HG02610 (cell line): ENCODE measurements at regions not wholly inside any gene's neighbourhood (a gene's known extent, or its start where the extent isn't known, plus 50 kb on each side); places are given as distances from the start of the nearest gene placed in this dataset.
"Not testable (repeated sequence)": the region's sequence is repeated elsewhere in the genome, so short reads cannot be mapped to it uniquely, and the experiment has no call there.

ENCODE experiments used
- ATAC-seq: cut with Tn5 transposase; IDR thresholded peaks from one replicate; pipeline ENCODE4 v1.9.1; 2021; ENCODE audit warnings: mild to moderate bottlenecking, moderate library complexity; ENCODE audit not compliant: unreplicated experiment

DNA sequence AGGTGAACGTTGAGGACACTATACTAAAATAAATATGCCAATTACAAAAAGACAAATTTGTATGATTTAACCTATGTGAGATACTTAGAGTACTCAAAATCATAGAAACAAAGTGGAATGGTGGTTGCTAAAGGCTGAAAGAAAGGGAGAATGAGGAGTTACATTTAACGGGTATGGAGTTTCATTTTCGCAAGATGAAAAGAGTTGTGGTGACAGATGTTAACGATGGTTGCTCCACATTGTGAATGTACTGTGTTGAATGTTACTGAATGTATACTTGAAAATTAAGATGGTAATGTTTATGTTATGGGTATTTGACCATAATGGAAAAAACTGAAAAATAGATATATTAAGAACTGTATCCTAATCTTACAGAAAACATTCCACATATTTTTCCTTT, 51.3 kb upstream of the MOCS2 start:
- ATAC-seq: no peak

DNA sequence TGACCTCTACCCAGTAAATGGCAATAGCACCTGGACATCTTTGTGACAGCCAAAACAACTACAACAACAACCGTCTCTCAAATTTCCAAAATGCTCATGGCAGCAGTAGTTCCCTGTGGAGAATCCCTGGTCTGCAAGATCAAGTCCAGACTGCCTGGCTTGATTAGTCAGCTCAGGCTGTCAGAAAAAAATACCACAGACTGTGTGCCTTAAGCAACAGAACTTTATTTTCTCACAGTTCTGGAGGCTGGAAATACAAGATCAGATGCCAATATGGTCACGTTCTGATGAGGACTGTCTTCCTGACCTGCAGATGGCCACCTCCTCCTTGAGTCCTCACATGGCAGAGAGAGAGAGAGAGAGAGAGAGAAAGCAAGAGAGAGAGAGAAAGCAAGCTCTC, 52.3 kb upstream of the MOCS2 start:
- ATAC-seq: no peak

DNA sequence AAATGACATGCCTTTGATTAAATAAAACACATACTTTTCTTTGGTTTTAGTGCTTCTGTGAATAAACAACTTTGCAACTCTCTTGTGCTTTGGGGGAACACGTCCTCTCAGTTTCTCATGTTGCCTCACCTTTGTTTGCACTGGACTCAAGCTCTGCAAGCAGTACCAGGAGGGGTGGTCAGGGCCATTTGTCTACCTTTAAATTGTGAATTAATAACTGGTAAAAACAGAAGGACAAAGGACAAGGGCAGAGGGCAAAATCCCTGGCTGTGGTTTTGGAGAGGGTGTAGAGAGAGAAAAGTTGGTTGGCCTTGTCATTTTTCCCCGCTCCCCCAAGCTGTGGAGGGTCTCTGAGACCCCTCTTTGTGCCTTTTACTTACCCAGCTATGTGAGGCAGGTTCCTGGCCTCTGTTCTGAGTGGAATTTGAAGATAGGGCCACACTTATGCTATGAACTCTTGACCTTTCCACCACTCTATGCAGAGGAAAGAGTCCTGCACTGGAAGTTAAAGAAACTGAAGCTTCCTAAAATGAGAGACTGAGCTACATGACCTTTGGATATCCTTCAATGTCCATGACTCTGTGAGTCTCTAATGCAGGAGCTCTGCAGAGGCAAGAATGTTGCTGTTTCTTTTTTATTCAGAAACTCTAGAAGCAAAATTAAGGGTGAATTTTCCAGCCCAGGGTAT, 55.1 kb upstream of the MOCS2 start:
- ATAC-seq: no peak

DNA sequence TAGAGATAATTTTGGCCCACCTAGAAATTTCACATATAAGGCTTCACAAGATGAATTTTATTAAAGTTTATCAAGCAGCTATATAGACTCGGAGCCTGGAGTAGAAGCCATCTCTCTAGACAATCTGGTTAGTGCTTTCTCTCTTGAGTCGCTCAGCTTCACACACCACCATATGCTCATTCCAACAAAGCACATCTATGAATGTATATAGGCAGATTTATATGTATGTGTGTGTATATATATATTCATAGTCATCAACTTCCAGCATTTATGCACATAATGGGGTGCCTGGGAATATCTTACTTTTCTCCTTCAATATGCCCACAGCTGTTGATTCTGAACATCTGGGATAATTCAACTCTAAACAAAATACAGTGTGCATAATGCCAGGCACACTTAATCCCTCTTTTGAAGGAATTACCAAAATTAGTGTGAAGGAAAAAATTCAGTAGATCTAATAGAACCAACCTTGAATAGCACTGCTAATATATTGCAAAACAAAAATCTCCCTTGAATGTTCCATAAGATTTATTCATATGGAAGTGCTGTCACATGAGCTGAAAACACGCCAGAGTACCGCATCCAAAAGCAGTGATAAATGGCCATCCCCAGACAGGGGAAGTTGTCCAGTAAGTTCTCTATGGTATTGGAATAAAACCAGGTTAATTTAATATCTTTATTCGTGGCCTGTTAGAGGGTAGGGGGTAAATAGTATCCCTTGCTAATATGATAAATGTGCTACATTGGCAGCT, 56.0 kb upstream of the MOCS2 start:
- ATAC-seq: no peak

DNA sequence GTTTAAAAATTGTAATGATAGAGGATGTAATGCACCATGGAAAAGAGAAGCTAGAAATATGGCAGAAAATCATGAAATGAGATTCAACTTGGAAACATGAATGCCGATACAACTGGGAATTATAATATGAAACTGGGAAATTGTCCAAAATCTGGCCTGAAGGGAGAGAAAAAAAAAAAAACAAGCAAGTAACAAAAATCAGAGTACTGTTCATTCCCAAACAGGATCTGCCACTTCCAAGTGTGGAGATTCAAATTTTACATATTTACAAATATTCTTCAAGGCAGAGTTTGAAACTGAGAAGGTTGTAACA, 56.6 kb upstream of the MOCS2 start:
- no peak for ATAC-seq

DNA sequence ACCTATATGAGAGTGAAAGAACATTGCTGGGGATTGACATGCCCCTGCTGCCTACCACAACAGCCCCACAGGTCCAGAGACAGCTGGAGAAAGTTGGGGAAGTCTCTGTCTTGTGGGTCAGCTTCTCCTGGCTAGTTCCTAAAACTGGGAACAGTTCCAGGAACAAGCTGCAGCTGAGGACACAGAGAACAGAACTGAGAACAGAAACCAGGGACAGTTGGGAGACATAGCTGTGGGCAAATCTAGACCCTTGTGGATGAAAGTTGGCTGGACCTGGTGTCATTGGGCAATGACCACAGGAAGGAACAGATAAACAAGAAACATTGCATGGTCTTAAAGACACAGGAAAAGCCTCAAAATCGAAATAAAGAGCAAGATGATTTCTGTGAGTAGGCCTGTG, 58.3 kb upstream of the MOCS2 start:
- ATAC-seq: no peak

DNA sequence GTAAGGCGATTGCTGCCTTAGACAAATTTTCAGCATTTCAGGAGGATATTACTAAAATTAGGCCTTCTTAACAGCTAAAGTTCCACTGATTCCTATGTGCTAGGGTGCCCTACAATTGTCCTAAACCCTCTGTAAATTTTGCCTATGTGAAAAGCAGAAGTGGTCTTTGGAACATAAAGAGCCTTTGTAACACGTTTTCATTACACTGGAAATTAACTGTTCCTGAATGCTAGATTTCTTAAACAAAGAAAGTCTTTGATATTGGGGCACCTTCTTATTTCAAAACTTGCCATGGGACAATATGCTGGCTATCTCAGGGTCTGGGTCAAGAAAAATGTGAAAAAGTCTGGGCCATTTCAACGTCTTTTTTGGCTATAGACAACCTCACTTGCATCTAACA, 60.4 kb upstream of the MOCS2 start:
- no peak for ATAC-seq

DNA sequence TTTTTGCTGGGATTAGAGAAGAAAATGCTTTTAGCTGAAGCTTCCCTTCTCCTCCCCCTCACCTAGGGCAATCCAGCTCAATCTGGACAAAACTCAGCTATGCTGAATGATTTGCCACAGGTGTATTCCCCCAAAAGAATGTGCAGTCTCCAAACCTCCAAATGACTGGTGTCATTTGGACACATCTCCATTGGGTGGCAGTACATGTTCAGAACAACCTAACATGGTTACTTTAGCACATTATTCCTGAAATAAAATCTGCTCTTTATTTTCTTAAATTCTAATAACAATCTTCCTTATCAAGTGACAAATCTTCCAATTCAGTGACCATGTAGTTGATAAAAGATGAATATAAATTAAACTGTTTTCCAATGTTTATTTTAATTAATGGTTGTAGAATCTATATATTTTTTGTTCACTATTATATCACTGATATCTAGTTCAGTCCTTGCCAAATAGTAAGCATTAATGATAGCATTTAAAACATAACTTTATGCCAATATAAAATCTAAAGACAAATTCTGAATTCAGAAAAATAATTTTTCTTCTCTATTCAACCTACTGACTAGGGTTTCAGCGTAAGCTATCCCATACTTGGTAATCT, 61.3 kb upstream of the MOCS2 start:
- ATAC-seq: no peak

DNA sequence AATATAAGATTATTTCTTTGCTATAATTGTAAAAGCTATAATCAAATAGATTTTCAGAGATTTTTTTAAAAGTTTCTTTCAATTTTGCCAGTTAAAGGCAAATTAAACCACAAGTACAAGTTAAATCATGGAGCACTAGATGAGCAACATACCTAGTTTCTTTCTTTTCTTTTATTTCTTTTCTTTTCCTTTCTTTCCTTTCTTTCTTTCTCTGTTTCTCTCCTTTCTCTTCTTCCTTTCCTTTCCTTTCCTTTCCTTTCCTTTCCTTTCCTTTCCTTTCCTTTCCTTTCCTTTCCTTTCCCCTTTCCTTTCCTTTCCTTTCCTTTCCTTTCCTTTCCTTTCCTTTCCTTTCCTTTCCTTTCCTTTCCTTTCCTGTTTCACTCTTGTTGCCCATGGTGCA, 62.5 kb upstream of the MOCS2 start:
- ATAC-seq: not testable (repeated sequence)

DNA sequence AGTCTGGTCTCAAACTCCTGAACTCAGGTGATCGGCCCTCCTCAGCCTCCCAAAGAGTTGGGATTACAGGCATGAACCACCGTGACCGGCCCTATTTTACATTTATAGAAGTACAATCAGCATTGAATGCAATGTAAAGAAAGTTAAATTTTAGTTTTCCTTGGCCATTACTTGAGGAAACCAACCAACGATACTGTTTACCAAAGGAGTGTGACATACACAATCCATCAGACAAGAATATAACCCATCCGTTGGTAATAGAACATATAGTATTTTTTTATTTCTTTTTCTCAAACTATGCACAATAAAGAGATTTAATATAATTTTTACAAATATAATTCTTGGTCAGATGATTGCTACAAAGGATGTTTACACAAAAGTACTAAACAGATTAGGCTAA, 63.1 kb upstream of the MOCS2 start:
- no peak for ATAC-seq

DNA sequence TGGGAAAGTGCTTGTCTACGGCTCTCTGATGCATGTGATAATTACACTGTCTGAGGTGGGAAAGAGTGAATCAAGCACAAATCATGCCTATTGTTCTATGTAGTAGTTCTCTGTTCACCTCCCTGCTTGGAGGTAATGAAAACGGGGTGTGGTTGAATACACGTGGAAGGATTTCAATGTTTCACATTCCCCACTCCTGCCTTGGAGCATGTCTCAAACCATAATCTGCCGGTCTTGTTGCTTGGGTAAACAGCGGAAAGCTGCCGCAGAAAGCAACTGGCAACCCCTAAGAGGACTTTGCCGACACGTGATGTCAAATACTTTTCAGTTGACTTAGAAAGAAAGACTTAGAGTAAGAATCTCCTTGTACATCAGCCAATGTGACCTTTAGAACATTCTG, 63.5 kb upstream of the MOCS2 start:
- ATAC-seq: no peak

DNA sequence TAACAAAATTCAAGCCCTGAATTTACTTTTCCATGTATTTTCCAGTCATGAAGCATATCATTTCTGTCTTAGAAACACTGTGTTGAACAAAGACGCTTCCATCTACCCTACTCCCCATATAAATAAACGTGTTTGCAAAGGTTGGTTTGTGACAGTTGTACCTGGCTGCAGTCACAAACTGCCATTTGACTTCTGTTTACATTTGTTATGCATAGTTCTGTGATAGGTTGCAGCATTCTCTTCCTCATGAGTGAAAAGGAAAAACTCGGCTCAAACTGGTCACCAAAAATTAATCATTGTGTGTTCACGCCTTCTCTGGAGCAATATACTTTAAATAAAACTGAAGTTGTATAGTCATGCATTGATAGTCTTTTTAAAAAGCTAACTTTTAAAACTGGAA, 69.3 kb upstream of the MOCS2 start:
- no peak for ATAC-seq

DNA sequence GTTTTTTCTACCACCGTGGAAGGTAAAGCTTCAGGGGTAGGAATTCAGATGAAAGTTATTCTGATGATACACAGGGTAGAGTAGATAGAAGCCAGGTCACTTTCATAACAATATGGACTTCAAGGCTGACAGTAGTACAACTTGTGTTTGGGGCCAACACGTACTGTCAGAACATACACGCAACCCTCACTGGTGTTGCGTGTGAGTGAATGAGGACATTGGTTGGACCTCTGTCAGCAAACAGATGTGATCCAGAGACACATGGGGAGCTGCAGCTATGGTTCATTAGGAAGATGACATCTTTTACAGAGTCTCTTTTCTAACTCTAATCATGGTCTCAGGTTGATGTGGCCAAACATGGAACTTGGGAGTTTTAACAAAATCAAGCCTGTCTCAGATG, 70.1 kb upstream of the MOCS2 start:
- no peak for ATAC-seq

DNA sequence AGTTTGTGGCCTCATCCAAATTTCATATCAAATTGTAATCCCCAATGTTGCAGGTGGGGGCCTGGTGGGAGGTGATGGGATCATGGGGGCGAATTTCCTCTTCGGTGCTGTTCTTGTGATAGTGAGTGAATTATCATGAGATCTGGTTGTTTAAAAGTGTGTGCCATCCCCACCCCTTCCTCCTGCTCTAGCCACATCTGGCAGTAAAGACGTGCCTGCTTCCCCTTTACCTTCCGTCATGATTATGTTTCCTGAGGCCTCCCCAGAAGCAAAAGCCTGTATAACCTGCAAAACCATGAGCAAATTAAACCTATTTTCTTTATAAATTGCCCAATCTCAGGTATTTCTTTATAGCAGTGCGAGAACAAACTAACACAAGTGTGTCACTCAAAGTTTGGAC, 71.0 kb upstream of the MOCS2 start:
- no peak for ATAC-seq

DNA sequence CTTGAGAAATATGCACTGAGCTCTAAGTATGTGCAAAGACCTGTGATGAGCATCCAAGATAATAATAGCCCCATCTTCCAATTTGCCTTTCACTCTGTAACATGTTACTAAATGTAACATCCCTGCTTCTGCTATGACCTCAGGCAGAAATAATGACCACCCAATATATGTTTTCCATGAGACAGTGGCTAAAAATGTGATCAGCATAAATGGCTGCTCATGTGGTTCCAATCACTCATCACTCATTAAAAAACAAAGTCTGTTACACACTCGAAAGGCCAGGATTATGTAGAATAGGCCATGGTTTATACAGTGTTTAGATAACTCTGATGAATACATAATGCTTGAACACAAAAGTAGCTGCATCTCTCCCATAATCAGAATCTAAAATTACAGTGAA, 71.4 kb upstream of the MOCS2 start:
- no peak for ATAC-seq

DNA sequence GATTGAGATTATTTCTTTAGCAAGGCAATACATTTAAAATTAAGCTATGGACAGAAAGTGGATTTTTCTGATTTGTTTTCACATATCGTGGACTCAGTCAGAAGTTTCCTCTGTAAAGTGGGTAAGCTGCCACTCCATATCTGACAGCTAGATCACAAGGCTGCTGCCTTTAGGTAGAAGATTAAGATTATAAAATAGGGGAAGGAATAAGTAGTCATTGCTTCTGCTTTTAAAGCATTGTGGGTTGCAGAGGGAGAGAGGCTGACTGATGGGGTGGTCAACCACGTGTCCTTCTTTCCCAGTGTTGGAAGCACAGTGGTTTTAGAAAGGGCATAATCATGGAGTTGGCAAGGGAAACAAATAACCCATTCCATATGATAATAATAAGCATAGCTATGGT, 74.3 kb upstream of the MOCS2 start:
- no peak for ATAC-seq

DNA sequence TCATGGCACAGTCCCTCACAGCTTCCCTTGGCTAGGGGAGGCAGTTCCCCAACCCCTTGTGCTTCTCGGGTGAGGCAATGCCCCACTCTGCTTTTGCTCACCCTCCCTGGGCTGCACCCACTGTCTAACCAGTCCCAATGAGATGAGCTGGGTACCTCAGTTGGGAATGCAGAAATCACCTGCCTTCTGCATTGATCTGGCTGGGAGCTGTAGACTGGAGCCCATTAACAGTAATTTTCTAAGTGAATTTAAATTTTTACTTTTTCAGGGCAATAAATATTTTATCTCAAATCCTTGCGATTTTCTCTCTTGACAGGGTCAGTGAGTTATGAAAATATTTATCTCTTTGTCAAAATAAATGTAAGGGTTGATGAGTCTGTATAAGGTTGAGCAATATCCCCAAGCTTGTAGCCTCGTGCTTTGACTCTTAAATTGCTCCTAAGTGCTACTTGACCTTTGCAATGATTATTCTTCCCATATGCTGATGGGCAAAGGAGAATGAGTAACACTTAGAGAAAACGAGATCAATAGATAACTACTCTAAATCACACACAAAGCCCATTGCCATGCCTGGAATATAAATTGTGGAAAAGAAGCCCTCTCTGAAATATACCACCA, 82.1 kb upstream of the MOCS2 start:
- ATAC-seq: no peak

DNA sequence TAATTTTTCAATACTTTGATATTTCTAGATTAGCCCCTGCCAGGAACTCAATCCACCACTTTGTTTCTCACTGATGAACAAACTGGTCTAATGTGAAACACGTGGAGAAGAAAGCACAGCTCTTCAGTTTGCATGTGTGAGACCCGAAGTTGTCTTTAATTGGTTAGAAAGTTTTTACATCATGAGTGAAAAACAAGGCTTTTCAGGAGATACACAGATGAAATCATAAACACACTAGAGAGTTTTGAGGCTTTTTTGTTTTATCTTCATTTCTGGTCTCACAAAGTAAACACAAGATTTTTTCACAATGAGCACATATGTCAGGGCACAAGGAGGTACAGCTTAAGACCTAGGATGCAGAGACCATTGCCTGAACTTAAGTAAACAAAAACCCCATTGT, 84.5 kb upstream of the MOCS2 start:
- no peak for ATAC-seq

DNA sequence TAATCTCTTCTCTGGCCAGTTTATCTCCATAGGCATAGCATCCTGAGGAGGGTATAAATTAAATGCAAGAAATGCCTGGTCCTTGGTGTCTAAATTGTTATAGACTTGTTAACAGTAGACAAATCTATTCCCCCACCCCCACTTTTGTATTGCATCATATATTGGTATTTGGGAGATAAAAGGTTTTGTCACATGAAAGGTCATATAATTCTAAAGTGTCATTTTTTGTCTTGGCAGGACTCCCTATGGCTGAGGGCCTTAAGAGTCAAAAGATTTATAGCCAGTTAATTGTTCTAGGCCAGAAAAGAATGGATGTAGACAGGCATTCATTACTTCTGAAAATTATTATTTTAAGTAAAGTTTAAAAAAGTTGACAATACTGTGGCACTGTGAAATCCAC, 90.3 kb upstream of the MOCS2 start:
- no peak for ATAC-seq

DNA sequence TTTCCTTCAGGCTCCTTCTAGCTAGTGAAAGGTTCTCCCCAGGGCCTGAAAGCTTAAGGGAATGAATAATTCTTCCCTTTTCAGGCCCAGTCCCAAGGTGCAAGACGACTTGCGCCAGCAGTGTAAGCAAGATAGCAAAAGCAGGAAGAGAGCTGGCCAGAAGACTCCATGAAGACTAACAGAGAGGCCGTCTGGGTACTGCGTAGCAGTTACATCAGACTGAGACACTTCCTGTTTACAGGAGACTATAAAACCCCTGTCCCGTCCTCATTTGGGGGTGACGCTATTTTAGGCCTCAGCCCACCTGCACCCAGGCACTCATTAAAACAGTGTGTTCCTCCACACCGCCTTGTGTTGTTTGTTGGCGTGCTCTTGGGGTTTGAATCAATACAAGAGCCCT, 90.7 kb upstream of the MOCS2 start:
- ATAC-seq: no peak

DNA sequence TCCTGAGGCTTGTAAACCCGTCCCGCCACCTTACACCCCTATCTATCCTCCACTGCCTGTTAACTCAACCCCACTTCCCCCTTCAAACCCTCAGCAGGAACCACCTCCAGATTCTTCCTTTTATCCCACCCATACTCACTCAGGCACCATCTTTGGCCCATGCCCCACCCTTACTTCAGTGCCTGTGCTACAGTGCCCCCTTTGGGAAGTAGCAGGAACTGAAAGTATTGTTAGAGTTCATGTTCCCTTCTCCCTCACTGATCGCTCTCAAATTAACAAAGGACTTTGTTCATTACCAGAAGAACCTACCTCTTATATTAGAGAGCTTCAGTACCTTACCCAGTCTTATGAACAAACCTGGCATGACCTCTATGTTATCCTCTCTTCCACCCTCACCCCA, 92.2 kb upstream of the MOCS2 start:
- no peak for ATAC-seq

DNA sequence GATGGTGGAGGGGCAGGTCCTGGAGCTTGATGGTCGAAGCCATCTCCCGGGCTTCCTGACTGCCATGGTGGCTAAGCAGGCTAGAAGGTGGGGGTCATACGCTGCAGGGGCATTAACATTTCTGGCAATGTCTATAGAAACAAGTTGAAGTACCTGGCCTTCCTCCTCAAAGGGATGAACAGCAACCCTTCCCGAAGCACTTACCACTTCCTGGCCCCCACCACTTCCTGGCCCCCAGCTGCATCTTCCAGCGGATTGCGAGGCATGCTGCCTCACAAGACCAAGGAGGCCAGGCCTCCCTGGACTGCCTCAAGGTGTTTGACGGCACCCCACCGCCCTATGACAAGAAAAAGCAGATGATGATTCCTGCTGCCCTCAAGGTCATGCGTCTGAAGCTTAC, 97.0 kb upstream of the MOCS2 start:
- no peak for ATAC-seq
